ENCODE measurements at regions not wholly inside any gene's neighbourhood (a gene's known extent, or its start where the extent isn't known, plus 50 kb on each side); places are given as distances from the start of the nearest gene placed in this dataset.
A peak's percentile ranks its signal among the peaks of the same experiment; 100 is the strongest.
"Not testable (repeated sequence)": the region's sequence is repeated elsewhere in the genome, so short reads cannot be mapped to it uniquely, and the experiment has no call there.

DNA sequence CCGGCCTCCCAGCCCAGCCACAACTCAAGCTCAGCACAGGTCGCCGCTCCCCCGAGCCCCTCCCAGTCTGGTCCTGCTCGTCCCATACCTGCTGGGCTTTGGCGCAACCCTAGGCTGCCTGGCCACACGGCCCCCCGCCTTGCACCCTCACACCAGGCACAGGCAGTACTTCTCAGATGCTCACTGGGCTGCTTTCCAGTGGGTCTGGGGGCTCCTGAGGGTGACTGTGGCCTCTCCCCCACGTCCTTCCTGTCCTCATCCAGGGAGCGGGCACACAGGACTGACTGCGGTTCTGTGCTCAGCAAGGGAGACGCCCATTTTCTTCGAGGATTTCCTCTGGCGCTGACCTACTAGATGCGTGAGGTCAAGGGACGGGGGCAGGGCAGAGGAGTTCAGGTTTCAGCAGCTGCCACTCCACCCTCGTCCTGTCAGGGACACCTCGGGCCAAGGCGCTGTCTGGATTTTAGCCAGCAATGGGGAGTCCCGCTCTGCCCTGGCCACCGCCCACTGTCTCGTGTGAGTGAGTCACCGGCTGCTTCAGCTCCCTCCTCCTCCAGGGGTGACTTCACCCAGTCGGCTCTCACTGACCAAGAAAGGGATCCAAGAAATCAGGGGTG, 115.8 kb downstream of the NPIPB11 start:
- TF ChIP-seq, protein P1, sequence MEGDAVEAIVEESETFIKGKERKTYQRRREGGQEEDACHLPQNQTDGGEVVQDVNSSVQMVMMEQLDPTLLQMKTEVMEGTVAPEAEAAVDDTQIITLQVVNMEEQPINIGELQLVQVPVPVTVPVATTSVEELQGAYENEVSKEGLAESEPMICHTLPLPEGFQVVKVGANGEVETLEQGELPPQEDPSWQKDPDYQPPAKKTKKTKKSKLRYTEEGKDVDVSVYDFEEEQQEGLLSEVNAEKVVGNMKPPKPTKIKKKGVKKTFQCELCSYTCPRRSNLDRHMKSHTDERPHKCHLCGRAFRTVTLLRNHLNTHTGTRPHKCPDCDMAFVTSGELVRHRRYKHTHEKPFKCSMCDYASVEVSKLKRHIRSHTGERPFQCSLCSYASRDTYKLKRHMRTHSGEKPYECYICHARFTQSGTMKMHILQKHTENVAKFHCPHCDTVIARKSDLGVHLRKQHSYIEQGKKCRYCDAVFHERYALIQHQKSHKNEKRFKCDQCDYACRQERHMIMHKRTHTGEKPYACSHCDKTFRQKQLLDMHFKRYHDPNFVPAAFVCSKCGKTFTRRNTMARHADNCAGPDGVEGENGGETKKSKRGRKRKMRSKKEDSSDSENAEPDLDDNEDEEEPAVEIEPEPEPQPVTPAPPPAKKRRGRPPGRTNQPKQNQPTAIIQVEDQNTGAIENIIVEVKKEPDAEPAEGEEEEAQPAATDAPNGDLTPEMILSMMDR (IDR thresholded peaks at IDR 0.05), result peak in 2 of 6 experiments; percentile 4 to 24
- peak; percentile 40 to 67 for TF ChIP-seq POLR2A (IDR thresholded peaks at IDR 0.05)
- no peaks in the 10 kb centered on the region for H3K27me3 ChIP-seq
- peak overlapping the region in 3 of 4 donors; percentile 15 to 53 (median 47) for H3K4me3 ChIP-seq
- H3K9me3 ChIP-seq, result no peaks in the 10 kb centered on the region
- DNase-seq, result peak; percentile 69 to 97 (median 97)
- H3K4me1 ChIP-seq, result peaks cover 0 to 44% (median 2%) of the 10 kb centered on the region in 4 donors
- no peaks in the 10 kb centered on the region for H3K36me3 ChIP-seq
- peak overlapping the region; percentile 7 to 91 (median 56) for H3K27ac ChIP-seq

DNA sequence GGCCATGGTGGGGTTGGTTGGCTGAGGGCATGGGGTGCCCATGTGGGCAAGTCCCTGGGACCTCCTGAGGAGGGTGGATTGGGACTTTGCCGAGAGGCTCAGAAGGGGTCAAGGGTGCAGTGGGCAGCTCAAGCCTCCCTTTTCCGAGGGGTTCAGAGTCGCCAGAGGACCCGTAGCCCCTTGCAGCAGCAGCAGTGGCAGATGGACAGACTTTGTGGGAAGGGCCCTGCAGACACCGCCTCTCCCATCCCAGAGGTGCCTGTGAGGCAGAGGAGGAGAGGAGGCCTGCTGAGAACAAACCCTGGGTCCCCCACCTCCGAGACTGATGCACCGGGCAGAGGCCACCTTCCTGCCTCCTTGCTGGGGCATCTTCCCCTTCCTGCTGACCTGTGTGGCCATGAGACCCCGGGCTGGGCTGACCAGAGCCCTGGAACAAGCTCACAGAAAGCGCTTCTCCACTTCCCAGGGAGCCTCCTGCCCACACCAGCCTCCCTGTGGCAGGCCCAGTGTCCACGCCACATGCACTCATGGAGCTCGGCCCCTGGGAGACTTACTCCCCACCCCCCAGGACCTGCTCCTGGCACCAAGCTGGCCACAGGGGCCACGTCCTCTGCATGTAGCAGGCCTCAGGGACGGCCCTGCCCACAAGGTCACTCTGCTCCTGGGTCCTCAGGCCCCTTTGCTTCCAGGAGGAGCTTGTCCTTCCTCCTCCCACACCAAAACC, 116.8 kb downstream of the NPIPB11 start:
- not testable (repeated sequence) for H3K9me3 ChIP-seq, H3K36me3 ChIP-seq, H3K27me3 ChIP-seq, DNase-seq
- peak overlapping the region in 2 of 4 donors; percentile 41 to 53 for H3K4me3 ChIP-seq
- H3K27ac ChIP-seq, result peak overlapping the region in 3 of 4 donors; percentile 73 to 91 (median 81)
- H3K4me1 ChIP-seq, result peaks cover 0 to 49% (median 2%) of the 10 kb centered on the region in 4 donors

DNA sequence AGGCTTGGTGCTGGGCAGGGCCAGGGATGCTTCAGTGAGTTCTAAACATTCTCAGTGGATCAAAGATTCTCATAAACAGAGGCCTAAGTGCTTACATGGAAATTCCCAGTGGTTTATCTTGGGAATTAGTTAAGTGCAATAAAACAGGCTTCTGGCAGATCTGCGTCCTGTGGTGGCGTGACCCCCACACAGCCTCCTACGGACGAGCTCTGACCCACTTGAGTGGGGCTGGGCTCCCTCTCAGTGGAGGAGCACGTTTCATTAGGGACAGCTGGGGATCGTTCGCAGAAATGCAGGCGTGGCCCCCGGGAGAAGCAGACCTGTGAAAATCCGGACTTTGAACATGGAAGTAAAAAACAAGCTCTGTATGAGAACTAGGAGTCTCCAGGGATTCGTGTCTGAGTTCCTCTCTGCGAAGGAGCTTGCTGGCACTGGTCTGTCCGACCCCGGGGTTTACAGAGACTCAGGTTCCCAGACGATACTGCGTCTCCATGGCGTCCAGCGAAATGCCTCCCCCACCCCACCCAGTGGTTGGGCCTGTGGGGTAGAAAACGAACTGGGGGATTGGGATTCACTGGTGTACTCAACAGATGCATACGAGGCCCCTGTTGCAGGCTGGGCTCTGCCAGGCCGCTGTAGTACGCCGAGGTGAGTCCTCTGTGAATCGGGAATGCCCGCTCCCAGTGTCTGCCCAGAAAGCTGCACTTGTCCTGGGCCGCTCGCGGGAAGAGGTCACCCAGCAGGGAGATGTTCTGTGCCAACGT, 117.6 kb downstream of the NPIPB11 start:
- not testable (repeated sequence) for H3K9me3 ChIP-seq, H3K36me3 ChIP-seq, H3K27me3 ChIP-seq
- Histone ChIP-seq H3K4me1 (peaks cover 0 to 49% (median 2%) of the 10 kb centered on the region in 4 donors), H3K27ac (peak overlapping the region in 3 of 4 donors; percentile 73 to 91 (median 81)), H3K4me3 (peak overlapping the region in 2 of 4 donors; percentile 41 to 53)
- TF ChIP-seq POLR2A (IDR thresholded peaks at IDR 0.05), result peak; percentile 41 to 65
- DNase-seq, result peak in 2 of 3 donors; percentile 69 to 78

DNA sequence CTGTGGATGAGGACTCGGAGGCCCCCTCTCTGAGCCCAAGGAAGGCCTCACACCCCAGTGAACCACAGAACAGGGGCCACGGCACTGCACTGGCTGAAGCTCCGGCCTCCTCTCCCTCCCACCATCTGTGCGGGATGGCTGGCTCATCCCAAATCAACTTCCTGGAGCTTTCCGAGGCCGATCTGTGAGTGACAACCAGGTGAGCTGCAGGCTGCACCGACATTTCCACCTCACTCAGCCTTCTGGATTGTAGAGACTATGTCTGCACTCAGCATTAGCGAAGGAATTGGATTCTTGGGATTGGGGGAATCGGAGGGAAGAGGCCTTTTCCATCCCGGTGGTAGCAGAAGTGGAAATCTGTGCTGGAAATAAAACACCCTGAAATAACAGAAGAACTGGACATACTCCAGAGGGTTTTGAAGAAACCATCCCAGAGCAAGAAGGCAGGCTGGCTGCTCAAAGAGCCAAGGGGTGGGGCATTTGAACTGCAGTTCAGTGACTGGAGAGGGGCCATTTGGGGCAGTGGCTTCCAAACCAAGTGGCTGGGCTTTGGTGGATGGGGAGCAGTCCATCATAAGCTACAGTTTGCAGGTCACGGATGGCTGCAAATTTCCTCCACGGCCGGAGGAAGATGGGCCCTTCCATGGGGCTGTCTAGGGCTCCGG, 118.5 kb downstream of the NPIPB11 start:
- H3K27ac ChIP-seq, result peak overlapping the region in 3 of 4 donors; percentile 73 to 91 (median 81)
- H3K27me3 ChIP-seq, H3K9me3 ChIP-seq, H3K4me3 ChIP-seq, H3K36me3 ChIP-seq: not testable (repeated sequence)
- DNase-seq, result peak in 1 of 3 donors; percentile 17
- H3K4me1 ChIP-seq, result peaks cover 0 to 49% (median 2%) of the 10 kb centered on the region in 4 donors

DNA sequence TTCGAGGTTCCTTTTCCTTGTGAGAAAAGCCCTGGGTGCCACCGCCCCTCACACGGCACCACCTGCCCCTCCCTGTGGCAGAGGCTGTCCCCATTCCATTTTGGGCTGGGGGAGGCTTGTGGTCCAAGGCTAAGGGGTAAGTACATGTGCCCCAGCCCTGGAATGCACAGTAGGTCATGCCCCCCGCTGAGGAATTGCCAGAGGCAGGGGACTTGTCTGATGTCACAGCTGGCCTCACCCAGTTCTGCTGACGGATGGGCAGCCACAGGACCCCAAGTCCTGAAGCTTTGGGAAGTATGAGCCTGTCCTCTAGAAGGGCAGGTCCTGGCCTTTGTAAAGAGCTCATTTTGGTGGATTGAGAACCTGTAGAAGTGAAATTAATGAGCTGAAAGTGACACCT, 119.3 kb downstream of the NPIPB11 start:
- not testable (repeated sequence) for H3K9me3 ChIP-seq, H3K27me3 ChIP-seq, H3K36me3 ChIP-seq, H3K27ac ChIP-seq, H3K4me3 ChIP-seq
- H3K4me1 ChIP-seq, result peaks cover 0 to 49% (median 2%) of the 10 kb centered on the region in 4 donors
- DNase-seq, result peak in 1 of 3 donors; percentile 37

DNA sequence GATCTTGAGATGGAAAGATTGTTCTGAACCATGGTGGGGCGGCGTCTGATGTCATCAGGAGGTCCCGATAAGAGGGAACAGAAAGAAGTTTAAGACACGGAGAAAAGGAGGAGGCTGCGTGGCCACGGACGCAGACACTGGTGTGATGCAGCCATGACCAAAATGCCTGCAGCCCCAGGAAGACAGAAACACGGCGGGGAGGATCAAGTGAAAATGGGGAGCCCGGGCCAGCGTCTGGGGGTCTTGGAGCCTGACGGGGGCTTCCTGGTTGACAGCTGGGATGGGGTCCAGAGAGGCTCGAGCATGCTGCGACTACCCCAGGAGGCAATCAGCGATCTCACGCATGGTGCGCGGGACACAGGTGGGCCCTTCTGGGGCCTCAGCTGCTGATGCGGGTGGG, 119.7 kb downstream of the NPIPB11 start:
- DNase-seq, result peak in 1 of 3 donors; percentile 36
- peaks cover 0 to 45% (median 2%) of the 10 kb centered on the region in 4 donors for H3K4me1 ChIP-seq
- not testable (repeated sequence) for H3K4me3 ChIP-seq, H3K27me3 ChIP-seq, H3K36me3 ChIP-seq, H3K27ac ChIP-seq, H3K9me3 ChIP-seq

DNA sequence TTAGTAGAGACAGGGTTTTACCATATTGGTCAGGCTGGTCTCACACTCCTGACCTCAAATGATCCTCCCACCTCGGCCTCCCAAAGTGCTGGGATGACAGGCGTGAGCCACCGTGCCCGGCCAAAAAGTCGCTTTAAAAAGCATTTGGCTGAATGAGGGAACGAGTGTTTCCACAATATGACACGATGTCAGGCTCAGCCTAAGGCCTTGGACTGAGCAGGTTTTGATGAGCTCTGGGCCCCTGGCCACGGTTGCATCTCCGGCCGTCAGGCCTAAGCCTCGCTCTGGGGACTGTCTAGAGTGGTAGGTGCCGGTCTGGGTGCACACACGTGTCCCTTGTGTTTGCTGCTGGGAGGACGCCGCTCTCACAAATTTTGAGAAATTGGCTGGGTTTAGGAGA, 120.3 kb downstream of the NPIPB11 start:
- not testable (repeated sequence) for H3K27ac ChIP-seq, H3K36me3 ChIP-seq, H3K27me3 ChIP-seq, DNase-seq, H3K4me3 ChIP-seq, H3K9me3 ChIP-seq
- peaks cover 0 to 39% (median 2%) of the 10 kb centered on the region in 4 donors for H3K4me1 ChIP-seq

DNA sequence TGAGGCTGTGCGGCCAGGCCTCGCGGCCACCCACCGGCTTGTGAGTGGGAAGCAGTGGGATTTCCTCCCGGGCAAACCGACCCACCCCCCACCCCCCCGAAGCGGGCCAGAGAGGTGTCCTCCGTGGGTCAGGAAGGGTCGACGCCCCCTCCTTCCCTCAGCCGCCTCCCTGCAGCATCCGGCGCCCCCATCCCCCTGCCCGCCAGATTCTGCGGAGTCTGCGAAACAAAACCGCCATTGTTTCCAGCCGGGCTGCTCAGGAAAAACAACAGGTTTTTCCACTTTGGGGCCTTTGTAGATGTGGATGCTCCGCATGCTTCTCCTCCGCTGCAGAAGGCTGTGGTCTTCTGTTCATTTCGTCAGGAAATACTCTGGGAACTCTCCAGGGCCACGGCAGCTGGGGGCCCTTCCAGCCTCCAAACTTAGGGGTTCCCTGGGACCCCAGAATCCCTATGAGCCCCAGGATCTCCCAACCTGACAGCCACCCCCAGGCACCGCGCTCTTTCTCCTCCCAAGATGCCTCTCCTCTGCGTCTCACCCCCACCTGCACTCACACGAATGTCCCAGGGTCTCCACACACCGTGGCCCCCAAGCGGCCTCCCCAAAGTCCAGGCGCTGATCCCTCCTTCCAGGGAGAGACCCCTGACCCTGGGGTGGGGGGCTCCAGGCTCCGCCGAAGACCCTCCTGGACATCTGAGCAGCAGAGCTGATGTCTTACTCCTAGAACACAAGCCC, 121.2 kb downstream of the NPIPB11 start:
- H3K27ac ChIP-seq, H3K36me3 ChIP-seq: not testable (repeated sequence)
- H3K4me1 ChIP-seq, result peaks cover 0 to 31% (median 0%) of the 10 kb centered on the region in 4 donors

DNA sequence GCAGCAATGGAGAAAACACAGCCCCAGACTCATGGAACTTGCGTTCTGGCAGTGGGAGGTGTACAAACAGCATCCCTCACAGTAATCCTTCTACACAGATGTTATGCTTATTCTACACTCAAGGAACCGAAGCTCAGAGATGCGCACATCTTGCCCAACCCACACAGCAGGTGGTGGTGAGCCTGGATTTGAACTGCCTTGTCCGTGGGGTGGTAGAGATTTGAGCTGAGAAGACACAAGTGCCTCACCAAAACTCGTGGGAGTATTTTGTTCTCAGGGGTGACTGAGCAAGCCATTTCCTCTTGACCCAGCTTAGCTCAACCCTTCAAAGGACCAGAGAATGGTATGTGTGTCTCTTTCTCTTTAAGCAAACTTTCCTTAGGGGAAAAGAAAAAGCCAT, 121.8 kb downstream of the NPIPB11 start:
- H3K4me3 ChIP-seq, H3K36me3 ChIP-seq, H3K27me3 ChIP-seq, DNase-seq, H3K27ac ChIP-seq, H3K9me3 ChIP-seq: not testable (repeated sequence)
- H3K4me1 ChIP-seq, result peaks cover 0 to 25% (median 0%) of the 10 kb centered on the region in 4 donors

More for the DNA sequence above, 121.2 kb downstream of the NPIPB11 start:
- not testable (repeated sequence) for H3K4me3 ChIP-seq, H3K9me3 ChIP-seq, H3K27me3 ChIP-seq, DNase-seq

DNA sequence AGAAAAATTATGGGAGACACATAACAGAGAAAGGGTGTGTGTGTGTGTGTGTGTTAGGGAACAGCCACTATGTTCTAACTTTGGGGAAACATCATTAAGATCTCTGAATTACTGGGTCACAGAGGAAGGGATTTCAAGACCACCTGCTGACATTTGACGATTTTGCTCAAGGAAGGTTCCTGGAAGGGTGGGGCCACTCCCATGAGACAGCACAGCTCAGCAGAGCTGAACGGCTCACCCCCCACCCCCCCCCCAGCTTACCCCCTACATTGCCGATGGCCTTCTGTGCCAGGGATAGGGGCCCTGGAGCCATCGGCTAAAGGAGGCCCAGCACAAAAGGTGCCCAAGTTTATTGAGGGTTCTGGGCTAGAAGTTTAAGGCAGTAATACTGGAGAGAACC, 122.4 kb downstream of the NPIPB11 start:
- not testable (repeated sequence) for DNase-seq, H3K4me3 ChIP-seq

DNA sequence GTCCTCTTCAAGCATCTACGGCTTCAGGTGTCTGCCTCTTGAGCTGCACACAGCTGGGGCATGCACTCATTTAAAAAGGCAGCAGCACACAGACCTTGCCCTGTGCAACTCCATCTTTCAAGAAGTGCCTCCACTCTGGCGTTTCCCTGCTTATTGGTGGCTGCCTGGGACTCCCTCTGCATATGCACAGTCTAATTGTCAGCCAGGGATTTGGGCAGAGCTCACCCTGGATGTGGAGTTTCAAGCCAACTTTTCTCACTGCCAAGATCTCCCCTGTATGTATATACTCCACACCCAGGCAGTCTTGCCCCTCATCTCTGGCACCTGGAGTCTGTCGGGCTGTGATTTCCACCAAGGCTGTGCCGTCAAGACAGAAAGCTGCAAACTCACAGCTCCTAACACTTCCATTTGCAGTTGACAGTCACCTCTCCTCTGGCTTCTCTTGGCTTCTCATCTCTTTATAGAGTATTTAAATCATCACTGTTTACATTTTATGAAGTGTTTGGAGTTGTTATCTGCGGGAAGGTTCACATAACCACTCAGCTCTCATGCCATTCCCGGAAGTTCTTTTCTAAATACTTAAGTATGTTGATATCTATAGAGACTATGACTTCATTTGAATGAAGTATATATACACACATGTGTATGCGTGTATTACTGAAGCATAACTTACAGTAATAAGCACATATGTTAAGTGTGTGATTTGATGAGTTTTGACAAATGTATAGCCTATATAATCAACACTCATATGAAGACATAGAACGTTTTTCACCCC, 128.2 kb downstream of the NPIPB11 start:
- H3K9me3 ChIP-seq, H3K27ac ChIP-seq, H3K4me1 ChIP-seq, DNase-seq, H3K36me3 ChIP-seq, H3K4me3 ChIP-seq, H3K27me3 ChIP-seq: not testable (repeated sequence)

More for the DNA sequence above, 122.4 kb downstream of the NPIPB11 start:
- H3K27ac ChIP-seq, H3K9me3 ChIP-seq, H3K36me3 ChIP-seq, H3K27me3 ChIP-seq: not testable (repeated sequence)
- H3K4me1 ChIP-seq, result peaks cover 0 to 19% (median 0%) of the 10 kb centered on the region in 4 donors

DNA sequence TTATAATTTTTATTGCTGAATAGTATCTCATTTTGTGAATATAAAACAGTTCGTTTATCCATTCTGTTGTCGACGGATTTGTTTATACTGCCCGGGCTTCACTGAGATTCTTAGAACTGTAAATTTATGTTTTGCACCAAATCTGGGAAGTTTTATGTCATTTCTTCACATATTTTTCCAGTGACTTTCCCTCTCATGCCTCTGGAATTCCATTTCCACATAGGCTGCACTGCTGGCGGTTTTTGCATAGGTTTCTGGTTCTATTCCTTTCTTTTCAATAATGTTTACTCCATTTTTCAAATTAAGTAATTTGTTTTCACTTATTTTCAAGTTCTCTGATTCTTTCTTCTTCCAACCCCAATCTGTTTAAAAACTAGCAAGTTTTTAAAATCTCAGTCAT, 130.1 kb downstream of the NPIPB11 start:
- H3K9me3 ChIP-seq, H3K36me3 ChIP-seq, H3K4me1 ChIP-seq, H3K27me3 ChIP-seq, H3K4me3 ChIP-seq, DNase-seq, H3K27ac ChIP-seq: not testable (repeated sequence)
